ENCODE measurements at regions not wholly inside any gene's neighbourhood (a gene's known extent, or its start where the extent isn't known, plus 50 kb on each side); places are given as distances from the start of the nearest gene placed in this dataset.
"Not testable (repeated sequence)": the region's sequence is repeated elsewhere in the genome, so short reads cannot be mapped to it uniquely, and the experiment has no call there.

DNA sequence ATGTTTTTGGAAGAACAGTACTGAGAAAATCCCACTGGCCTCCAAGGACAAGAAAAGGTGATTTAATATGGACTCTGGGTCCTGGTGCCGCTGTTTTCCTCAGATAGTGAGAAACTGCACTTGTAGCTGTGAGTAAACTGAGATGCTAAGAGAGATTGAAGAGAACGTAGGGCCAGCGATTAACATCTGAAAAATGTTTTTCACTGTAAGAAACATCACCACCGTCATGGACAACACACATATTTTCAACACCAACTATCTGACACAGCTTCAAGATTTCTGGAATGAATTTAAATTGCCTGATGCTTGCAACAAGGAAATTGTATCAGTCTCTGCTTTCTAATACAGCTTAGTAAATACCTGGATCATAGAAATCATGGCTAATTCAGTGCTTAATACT is 158.2 kb upstream of the SMIM31 start:
- Mint-ChIP-seq H3K36me3 (no peaks in the 10 kb centered on the region), H3K4me3 (no peak overlapping the region), H3K27me3 (ENCODE audit: low read depth) (no peaks in the 10 kb centered on the region), H3K27ac (no peak overlapping the region), H3K9me3 (peaks cover 1% of the 10 kb centered on the region), H3K4me1 (peaks cover 3% of the 10 kb centered on the region)
- DNase-seq (ENCODE audit: low spot score in 2 of 2, unreplicated experiment in 2 of 2) = no peak
- TF ChIP-seq, protein P1, sequence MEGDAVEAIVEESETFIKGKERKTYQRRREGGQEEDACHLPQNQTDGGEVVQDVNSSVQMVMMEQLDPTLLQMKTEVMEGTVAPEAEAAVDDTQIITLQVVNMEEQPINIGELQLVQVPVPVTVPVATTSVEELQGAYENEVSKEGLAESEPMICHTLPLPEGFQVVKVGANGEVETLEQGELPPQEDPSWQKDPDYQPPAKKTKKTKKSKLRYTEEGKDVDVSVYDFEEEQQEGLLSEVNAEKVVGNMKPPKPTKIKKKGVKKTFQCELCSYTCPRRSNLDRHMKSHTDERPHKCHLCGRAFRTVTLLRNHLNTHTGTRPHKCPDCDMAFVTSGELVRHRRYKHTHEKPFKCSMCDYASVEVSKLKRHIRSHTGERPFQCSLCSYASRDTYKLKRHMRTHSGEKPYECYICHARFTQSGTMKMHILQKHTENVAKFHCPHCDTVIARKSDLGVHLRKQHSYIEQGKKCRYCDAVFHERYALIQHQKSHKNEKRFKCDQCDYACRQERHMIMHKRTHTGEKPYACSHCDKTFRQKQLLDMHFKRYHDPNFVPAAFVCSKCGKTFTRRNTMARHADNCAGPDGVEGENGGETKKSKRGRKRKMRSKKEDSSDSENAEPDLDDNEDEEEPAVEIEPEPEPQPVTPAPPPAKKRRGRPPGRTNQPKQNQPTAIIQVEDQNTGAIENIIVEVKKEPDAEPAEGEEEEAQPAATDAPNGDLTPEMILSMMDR (IDR thresholded peaks at IDR 0.05; ENCODE audit: unreplicated experiment) = no peak

GRCh38 chr4:164596318-164596878 is 157.5 kb upstream of the SMIM31 start:
- peaks cover 7% of the 10 kb centered on the region for H3K9me3 Mint-ChIP-seq
- peaks cover 1% of the 10 kb centered on the region for H3K36me3 Mint-ChIP-seq
- no peak overlapping the region for H3K4me3 Mint-ChIP-seq
- no peak for DNase-seq (ENCODE audit: low spot score in 2 of 2, unreplicated experiment in 2 of 2)
- H3K27me3 Mint-ChIP-seq (ENCODE audit: low read depth) = no peaks in the 10 kb centered on the region
- peaks cover 3% of the 10 kb centered on the region for H3K4me1 Mint-ChIP-seq
- TF ChIP-seq, protein P1 (IDR thresholded peaks at IDR 0.05; ENCODE audit: unreplicated experiment) = no peak
- H3K27ac Mint-ChIP-seq = no peak overlapping the region

DNA sequence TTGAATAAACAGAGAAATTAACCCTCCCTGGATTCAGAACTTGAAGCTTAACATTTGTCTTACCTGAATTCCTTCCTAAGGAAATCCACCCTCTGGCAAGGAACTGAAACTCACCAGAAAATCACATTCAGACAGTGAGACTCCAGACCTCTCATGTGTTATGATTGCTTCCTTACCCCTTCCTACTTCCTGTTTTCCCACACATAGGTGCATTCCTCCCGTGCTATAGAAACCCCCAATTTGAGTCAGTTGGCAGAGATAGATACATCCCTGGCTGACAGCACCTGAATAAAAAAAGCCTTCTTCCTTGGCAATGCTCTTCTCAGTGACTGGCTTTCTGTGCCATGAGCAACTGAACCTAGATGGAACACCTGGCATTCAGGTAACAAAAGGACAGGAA is 157.0 kb upstream of the SMIM31 start:
- no peak overlapping the region for H3K4me3 Mint-ChIP-seq
- H3K27me3 Mint-ChIP-seq (ENCODE audit: low read depth) = no peaks in the 10 kb centered on the region
- TF ChIP-seq, protein P1 (IDR thresholded peaks at IDR 0.05; ENCODE audit: unreplicated experiment) = no peak
- H3K36me3 Mint-ChIP-seq = peaks cover 4% of the 10 kb centered on the region
- no peak for DNase-seq (ENCODE audit: low spot score in 2 of 2, unreplicated experiment in 2 of 2)
- peaks cover 11% of the 10 kb centered on the region for H3K9me3 Mint-ChIP-seq
- H3K4me1 Mint-ChIP-seq = peaks cover 3% of the 10 kb centered on the region
- H3K27ac Mint-ChIP-seq = no peak overlapping the region

DNA sequence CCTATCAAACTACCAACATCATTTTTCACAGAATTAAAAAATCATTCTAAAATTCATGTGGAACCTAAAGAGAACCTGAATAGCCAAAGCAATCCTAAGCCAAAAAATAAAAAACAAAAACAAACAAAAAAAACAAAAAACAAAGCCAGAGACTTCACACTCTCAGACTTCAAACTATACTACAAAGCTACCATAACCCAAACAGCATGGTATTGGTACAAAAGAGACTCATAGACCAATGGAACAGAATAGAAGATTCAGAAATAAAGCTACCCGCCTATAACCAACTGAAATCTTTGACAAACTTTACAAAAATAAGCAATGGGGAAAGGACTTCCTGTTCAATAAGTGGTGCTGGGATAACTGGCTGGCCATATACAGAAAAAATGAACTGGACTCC is 152.3 kb upstream of the SMIM31 start:
- Mint-ChIP-seq H3K9me3 (peaks cover 20% of the 10 kb centered on the region), H3K27me3 (ENCODE audit: low read depth) (no peaks in the 10 kb centered on the region), H3K27ac (no peak overlapping the region), H3K4me1 (peaks cover 3% of the 10 kb centered on the region), H3K4me3 (no peak overlapping the region), H3K36me3 (peaks cover 6% of the 10 kb centered on the region)
- TF ChIP-seq, protein P1 (IDR thresholded peaks at IDR 0.05; ENCODE audit: unreplicated experiment) = no peak
- no peak for DNase-seq (ENCODE audit: low spot score in 2 of 2, unreplicated experiment in 2 of 2)

DNA sequence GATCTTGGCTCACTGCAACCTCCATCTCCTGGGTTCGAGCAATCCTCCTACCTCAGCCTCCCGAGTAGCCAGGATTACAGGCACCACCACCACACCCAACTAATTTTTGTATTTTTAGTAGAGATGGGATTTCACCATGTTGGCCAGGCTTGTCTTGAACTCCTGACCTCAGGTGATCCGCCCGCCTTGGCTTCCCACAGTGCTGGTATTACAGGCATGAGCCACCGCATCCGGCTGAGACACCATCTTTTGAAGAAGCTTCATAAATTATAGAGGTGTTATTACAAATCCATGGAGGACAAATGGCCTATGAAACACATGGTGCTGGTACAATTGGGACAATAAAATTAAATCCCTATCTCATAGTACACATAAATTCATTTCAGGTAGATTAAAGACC is 148.1 kb upstream of the SMIM31 start:
- not testable (repeated sequence) for H3K27ac Mint-ChIP-seq; H3K4me3 Mint-ChIP-seq; DNase-seq (ENCODE audit: low spot score in 2 of 2, unreplicated experiment in 2 of 2); H3K4me1 Mint-ChIP-seq; H3K27me3 Mint-ChIP-seq (ENCODE audit: low read depth); H3K36me3 Mint-ChIP-seq
- H3K9me3 Mint-ChIP-seq = peaks cover 18% of the 10 kb centered on the region

DNA sequence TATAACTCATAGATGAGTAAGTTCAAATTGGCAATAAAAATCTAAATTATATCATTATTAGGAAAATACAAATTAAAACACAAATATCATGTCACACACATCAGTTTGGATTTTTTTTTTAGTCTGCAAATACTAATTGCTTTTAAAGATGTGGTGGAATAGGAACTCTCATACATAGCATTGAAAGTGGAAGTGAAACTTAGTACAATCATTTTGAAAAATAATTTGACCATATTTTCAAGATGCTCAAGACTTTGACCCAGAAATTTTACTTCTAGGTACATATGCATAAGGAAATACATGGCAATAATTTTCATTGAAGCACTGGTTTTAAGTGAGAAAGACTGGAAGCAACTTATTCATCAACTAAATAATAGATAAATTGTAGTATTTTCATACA is 147.5 kb upstream of the SMIM31 start:
- H3K4me1 Mint-ChIP-seq = peaks cover 3% of the 10 kb centered on the region
- peaks cover 14% of the 10 kb centered on the region for H3K9me3 Mint-ChIP-seq
- TF ChIP-seq, protein P1 (IDR thresholded peaks at IDR 0.05; ENCODE audit: unreplicated experiment) = no peak
- peaks cover 4% of the 10 kb centered on the region for H3K36me3 Mint-ChIP-seq
- no peak for DNase-seq (ENCODE audit: low spot score in 2 of 2, unreplicated experiment in 2 of 2)
- no peak overlapping the region for H3K27ac Mint-ChIP-seq
- no peak overlapping the region for H3K4me3 Mint-ChIP-seq
- no peaks in the 10 kb centered on the region for H3K27me3 Mint-ChIP-seq (ENCODE audit: low read depth)
